Panc1 (cell line): ENCODE measurements at regions not wholly inside any gene's neighbourhood (a gene's known extent, or its start where the extent isn't known, plus 50 kb on each side); places are given as distances from the start of the nearest gene placed in this dataset.

Source experiments
- ATAC-seq: fragments of 200-7000 bp; cut with Tn5 transposase; 2 replicates; pipeline ENCODE4 v1.9.1; 2020; ENCODE audit warnings: mild to moderate bottlenecking, moderate library complexity
- BruUV-seq: library from RNA; stranded (reverse); fragments of 400-500 nt; replicated peaks from 2 replicates; lab custom pipeline; 2021; lab: Mats Ljungman, UMichigan
- CTCF ChIA-PET: fragments of 300-600 bp; sonication (Branson Sonifier 250); formaldehyde crosslinking; loops from one replicate; lab custom pipeline; 2022; ENCODE audit warnings: antibody characterized with exemption; lab: Charles Lee
- POLR2A ChIA-PET: fragments of 300-600 bp; sonication (Branson Sonifier 250); formaldehyde crosslinking; loops from one replicate; lab custom pipeline; 2022; ENCODE audit warnings: antibody characterized with exemption; lab: Charles Lee
- DNase-seq: peaks from one replicate; pipeline ENCODE4 v3.0.0-alpha.2; 2010; ENCODE audit warnings: low read depth, low spot score
- H3K27ac ChIP-seq: 2 replicates; pipeline ENCODE4 v1.5.1; 2011; ENCODE audit warnings: mild to moderate bottlenecking, low read length, inconsistent platforms
- H3K27me3 ChIP-seq: fragments of 200-500 bp; sonication (Bioruptor generic); 2 replicates; pipeline ENCODE4 v1.6.0; 2014; ENCODE audit warnings: low read length, inconsistent platforms; ENCODE audit not compliant: control insufficient read depth, insufficient read depth
- H3K36me3 ChIP-seq: fragments of 200-500 bp; sonication (Bioruptor generic); 2 replicates; pipeline ENCODE4 v1.5.1; 2014; ENCODE audit warnings: inconsistent platforms, mild to moderate bottlenecking, low read length, moderate library complexity; ENCODE audit not compliant: control insufficient read depth, insufficient read depth
- H3K4me1 ChIP-seq: 2 replicates; pipeline ENCODE4 v1.5.1; 2011; ENCODE audit warnings: inconsistent platforms, mild to moderate bottlenecking, low read length, moderate library complexity; ENCODE audit not compliant: control insufficient read depth, insufficient read depth
- H3K4me3 ChIP-seq, 2 experiments: 2 replicates each; pipeline ENCODE4 v1.5.1; 2011 to 2012; ENCODE audit warnings: low read depth in 2 of 2, low read length in 2 of 2, mild to moderate bottlenecking in 2 of 2, inconsistent platforms in 1 of 2, moderate library complexity in 1 of 2
- H3K9me3 ChIP-seq: fragments of 200-500 bp; sonication (Bioruptor generic); 2 replicates; pipeline ENCODE4 v1.5.1; 2014; ENCODE audit warnings: low read depth, mild to moderate bottlenecking, inconsistent platforms, low read length, moderate library complexity; ENCODE audit not compliant: control insufficient read depth, insufficient read depth
- POLR2AphosphoS5 ChIP-seq: IDR thresholded peaks from 2 replicates; pipeline ENCODE4 v1.6.1; 2012; ENCODE audit warnings: mild to moderate bottlenecking, low read depth, low read length, moderate library complexity
- SIN3A ChIP-seq: IDR thresholded peaks from 2 replicates; pipeline ENCODE4 v1.6.1; 2012; ENCODE audit warnings: low read depth, mild to moderate bottlenecking, low read length, moderate library complexity, borderline replicate concordance; ENCODE audit not compliant: insufficient read depth
- TCF7L2 ChIP-seq: IDR thresholded peaks from 2 replicates; pipeline ENCODE4 v1.6.1; 2011; ENCODE audit warnings: mild to moderate bottlenecking, low read depth, low read length, inconsistent platforms
- in situ Hi-C: cut with HindIII; loops from 2 replicates; pipeline ENCODE4 v1.10.0; 2016; ENCODE audit warnings: low sequenced_read_pairs, low pct_unique_long_range_greater_than_20kb
- intact Hi-C: fragments of 100-400 bp; cut with micrococcal nuclease; formaldehyde crosslinking; loops from one replicate; pipeline ENCODE4 v1.10.0; 2022; ENCODE audit not compliant: unreplicated experiment
- TF ChIP-seq, protein P1 (sequence below), 2 experiments: IDR thresholded peaks; 2 replicates each; pipeline ENCODE4 v1.6.1; 2011 to 2012; ENCODE audit warnings: low read depth in 2 of 2, control low read depth in 1 of 2, low read length in 1 of 2, mild to moderate bottlenecking in 1 of 2, moderate library complexity in 1 of 2; ENCODE audit not compliant: insufficient read depth in 1 of 2
- TF ChIP-seq, protein P2 (sequence below): fragments of 450-650 bp; IDR thresholded peaks from 2 replicates; pipeline ENCODE4 v1.5.1; 2017; ENCODE audit warnings: mild to moderate bottlenecking

DNA sequence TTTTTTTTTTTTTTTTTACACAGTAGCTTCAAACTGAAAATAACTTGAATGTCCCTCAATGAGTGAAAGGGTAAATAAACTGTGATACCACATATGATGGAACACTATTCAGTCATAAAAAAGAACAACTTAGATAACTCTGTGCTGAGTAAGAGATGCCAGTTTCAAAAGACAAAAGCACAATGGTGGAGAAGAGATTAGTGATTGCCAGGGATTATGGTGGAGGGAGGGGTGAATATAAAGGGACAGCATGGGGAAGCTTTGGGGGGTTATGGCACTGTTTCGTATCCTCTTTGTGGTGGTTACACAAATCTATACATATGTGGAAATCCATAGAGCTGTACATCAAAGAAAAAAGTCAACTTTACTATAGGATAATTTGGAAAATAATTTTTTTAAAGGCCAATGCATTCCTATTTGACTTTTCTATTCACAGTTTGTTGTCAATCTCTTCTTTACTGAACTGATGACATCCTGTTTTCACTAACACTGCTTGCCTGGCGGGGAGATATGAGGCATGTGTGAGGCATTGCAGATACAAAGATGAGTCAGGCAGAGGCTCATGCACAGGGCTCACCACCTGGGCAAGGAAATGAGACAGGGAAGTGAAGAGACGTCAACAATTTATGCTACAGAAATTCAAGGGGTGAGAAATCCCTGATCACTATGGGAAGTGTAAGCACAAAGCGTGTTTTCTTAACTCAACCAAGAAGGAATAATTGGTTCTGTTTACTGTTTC, 302.7 kb downstream of the DUSP10 start:
- H3K9me3 ChIP-seq, result no peaks in the 10 kb centered on the region
- in situ Hi-C loops (no loop called here), intact Hi-C loops (loop anchor here (5.0 kb wide), 2 partner anchors 177 to 567 kb away; no protein-coding TSS in a partner anchor)
- TF ChIP-seq SIN3A, result no peak
- TF ChIP-seq, protein P1, sequence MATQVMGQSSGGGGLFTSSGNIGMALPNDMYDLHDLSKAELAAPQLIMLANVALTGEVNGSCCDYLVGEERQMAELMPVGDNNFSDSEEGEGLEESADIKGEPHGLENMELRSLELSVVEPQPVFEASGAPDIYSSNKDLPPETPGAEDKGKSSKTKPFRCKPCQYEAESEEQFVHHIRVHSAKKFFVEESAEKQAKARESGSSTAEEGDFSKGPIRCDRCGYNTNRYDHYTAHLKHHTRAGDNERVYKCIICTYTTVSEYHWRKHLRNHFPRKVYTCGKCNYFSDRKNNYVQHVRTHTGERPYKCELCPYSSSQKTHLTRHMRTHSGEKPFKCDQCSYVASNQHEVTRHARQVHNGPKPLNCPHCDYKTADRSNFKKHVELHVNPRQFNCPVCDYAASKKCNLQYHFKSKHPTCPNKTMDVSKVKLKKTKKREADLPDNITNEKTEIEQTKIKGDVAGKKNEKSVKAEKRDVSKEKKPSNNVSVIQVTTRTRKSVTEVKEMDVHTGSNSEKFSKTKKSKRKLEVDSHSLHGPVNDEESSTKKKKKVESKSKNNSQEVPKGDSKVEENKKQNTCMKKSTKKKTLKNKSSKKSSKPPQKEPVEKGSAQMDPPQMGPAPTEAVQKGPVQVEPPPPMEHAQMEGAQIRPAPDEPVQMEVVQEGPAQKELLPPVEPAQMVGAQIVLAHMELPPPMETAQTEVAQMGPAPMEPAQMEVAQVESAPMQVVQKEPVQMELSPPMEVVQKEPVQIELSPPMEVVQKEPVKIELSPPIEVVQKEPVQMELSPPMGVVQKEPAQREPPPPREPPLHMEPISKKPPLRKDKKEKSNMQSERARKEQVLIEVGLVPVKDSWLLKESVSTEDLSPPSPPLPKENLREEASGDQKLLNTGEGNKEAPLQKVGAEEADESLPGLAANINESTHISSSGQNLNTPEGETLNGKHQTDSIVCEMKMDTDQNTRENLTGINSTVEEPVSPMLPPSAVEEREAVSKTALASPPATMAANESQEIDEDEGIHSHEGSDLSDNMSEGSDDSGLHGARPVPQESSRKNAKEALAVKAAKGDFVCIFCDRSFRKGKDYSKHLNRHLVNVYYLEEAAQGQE (IDR thresholded peaks at IDR 0.05; ENCODE audit: insufficient read depth in 1 of 2, low read depth in 2 of 2, low read length in 1 of 2), result no peak
- no peak for TF ChIP-seq TCF7L2
- no peak for TF ChIP-seq POLR2AphosphoS5
- TF ChIP-seq, protein P2, sequence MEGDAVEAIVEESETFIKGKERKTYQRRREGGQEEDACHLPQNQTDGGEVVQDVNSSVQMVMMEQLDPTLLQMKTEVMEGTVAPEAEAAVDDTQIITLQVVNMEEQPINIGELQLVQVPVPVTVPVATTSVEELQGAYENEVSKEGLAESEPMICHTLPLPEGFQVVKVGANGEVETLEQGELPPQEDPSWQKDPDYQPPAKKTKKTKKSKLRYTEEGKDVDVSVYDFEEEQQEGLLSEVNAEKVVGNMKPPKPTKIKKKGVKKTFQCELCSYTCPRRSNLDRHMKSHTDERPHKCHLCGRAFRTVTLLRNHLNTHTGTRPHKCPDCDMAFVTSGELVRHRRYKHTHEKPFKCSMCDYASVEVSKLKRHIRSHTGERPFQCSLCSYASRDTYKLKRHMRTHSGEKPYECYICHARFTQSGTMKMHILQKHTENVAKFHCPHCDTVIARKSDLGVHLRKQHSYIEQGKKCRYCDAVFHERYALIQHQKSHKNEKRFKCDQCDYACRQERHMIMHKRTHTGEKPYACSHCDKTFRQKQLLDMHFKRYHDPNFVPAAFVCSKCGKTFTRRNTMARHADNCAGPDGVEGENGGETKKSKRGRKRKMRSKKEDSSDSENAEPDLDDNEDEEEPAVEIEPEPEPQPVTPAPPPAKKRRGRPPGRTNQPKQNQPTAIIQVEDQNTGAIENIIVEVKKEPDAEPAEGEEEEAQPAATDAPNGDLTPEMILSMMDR, result no peak
- H3K27ac ChIP-seq, result no peak overlapping the region
- no peak overlapping the region for H3K4me3 ChIP-seq
- no peaks in the 10 kb centered on the region; the same call in 1 of the 2 replicates for H3K4me1 ChIP-seq
- DNase-seq (peak; percentile 82), ATAC-seq (peak; percentile 91)
- H3K27me3 ChIP-seq, result no peaks in the 10 kb centered on the region
- POLR2A ChIA-PET, result no interaction called here
- BruUV-seq, result no TSS peak
- H3K36me3 ChIP-seq, result no peaks in the 10 kb centered on the region
- CTCF ChIA-PET, result no interaction called here

DNA sequence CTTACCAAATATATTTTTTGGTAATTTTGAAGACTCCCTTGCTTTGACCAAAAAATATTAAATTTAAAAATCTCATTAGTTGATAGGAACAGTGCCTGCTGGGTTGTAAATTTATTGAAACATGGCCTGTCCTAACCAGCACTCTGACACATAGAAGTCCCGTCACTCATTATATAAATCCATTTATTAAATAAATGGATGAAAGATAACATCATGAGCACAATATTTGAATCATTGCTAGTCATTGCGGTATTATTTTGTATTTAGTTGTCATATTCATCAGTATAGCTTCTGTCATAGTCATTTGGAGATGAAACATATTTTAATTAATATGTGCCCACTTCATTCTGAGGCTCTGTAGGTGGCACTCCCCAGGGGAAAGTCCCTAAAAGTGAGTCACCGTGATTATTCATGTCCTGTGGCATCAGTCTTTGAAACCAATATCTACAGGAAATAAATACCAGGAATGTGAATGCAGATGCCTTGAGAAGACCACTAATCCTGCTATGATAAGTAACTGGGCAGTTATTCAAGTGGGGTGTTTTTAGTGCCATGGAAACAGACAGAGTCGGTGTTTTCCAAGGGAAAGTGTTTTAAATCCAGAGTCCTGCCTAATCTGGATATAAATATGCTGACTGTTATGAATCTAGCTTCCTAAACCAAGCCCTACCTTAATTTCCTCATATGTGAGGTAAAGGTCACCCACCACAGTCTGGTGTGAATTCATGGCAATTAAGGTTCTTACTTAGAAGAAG, 302.0 kb downstream of the DUSP10 start:
- ATAC-seq (peak; percentile 86), DNase-seq (peak; percentile 92)
- in situ Hi-C loops, result no loop called here
- H3K4me1 ChIP-seq, result no peaks in the 10 kb centered on the region; the same call in 1 of the 2 replicates
- H3K36me3 ChIP-seq, result no peaks in the 10 kb centered on the region
- ChIA-PET CTCF (no interaction called here), POLR2A (no interaction called here)
- no peak overlapping the region for H3K27ac ChIP-seq
- TF ChIP-seq, protein P2, result no peak
- TF ChIP-seq TCF7L2 (no peak), SIN3A (no peak), POLR2AphosphoS5 (no peak)
- TF ChIP-seq, protein P1 (IDR thresholded peaks at IDR 0.05; ENCODE audit: insufficient read depth in 1 of 2, low read depth in 2 of 2, low read length in 1 of 2), result no peak
- intact Hi-C loops, result loop anchor here (5.0 kb wide), 2 partner anchors 178 to 568 kb away; no protein-coding TSS in a partner anchor
- H3K27me3 ChIP-seq, result no peaks in the 10 kb centered on the region
- no TSS peak for BruUV-seq
- H3K9me3 ChIP-seq, result no peaks in the 10 kb centered on the region
- H3K4me3 ChIP-seq, result no peak overlapping the region
